Fibroblast of skin of right quadriceps (primary cell): ENCODE measurements at regions not wholly inside any gene's neighbourhood (a gene's known extent, or its start where the extent isn't known, plus 50 kb on each side); places are given as distances from the start of the nearest gene placed in this dataset.
"Not testable (repeated sequence)": the region's sequence is repeated elsewhere in the genome, so short reads cannot be mapped to it uniquely, and the experiment has no call there.

Experiments used
- DNase-seq: peaks from one replicate; pipeline ENCODE4 v3.0.0-alpha.2; 2013

DNA sequence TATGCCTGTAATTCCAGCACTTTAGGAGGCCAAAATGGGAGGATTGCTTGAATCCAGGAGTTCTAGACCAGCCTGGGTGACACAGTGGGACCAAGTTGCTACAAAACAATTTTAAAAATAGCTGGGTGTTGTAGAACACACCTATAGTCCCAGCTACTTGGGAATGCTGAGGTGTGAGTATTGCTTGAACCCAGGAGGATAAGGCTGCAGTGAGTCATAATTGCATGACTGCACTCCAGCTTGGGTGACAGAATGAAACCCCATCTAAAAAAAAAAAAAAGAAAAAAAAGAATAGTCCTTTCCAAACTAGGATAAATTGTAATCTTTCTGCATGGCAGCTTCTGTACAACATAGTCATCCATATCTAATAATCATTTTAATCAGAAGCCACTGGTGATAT is 270.1 kb upstream of the INTU start:
- DNase-seq = no peak

DNA sequence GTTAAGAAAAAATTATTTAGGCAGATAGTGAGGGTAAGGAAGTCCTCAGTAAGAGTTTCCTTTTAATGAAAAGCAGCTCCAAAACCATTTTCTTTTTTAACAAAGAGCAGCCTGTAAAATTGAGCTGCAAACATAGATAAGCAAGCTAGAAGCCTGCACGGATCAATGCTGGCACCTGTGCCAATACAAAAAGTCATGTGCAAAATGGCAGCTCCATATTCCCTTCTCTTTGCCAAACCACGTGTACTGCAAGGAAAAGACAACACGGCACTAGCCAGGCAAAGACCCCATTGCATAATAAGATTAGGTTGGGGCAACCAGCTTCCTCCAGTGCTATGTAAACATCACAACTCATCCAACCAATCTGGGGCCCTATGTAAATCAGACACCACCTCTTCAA is 268.4 kb upstream of the INTU start:
- DNase-seq = no peak

DNA sequence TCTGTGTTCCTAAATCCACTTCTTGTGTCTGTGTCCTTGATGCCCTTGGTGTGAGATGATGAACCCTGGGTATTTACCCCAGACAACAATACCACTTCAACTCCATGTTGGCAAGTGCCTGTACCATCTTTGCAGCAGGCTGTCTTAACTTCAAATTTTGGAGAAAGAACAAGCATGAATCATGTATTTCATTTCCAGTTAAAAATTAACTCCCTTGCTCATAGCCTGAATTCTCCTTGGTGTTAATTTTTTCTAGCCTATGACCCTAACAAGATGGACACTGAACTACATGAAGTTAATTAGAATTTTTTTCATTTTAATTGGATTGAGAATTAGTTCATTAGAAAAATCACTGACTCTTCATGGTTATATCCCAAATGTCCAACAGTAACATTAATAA is 267.8 kb upstream of the INTU start:
- DNase-seq = no peak

DNA sequence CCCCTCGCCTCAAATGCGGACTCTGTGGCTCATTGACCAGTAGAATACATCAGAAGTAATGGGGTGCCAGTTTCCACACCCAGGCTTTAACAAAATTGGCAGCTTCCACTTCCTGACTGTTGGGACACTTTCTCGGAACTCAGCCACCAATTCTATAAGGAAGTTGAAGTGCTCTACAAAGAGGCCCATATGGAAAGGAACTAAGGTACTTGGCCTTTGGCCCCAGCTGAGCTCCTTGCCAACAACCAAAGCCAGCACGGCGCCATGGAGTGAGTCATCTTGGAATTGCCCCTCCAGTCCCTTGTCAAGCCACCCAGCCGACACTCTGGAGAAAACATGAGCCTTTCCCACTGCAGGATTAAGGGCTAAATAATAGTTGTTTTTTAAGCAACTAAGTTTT is 262.2 kb upstream of the INTU start:
- DNase-seq = no peak

DNA sequence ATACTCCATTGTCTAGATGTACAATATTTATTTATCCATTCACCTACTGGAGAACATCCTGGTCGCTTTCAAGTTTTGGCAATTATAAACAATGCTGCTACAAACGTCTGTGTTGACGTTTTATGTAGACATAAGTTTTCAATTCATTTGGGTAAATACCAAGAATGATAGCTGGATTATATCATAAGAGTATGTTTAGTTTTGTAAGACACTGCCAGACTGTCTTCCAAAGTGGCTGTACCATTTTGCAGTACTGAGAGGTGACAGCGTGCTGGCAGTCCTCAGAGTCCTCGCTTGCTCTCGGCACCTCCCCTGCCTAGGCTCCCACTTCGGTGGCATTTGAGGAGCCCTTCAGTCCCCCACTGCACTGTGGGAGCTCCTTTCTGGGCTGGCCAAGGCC is 253.3 kb upstream of the INTU start:
- DNase-seq = no peak

DNA sequence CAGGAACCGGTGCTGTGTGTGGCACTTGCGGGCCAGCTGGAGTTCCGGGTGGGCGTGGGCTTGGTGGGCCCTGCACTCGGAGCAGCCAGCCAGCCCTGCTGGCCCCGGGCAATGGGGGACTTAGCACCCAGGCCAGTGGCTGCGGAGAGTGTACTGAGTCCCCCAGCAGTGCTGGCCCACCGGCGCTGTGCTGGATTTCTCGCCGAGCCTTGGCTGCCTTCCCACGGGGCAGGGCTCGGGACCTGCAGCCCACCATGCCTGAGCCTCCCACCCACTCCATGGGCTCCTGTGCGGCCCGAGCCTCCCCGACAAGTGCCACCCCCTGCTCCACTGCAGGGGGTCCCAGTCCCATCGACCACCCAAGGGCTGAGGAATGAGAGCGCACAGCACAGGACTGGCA is 252.8 kb upstream of the INTU start:
- not testable (repeated sequence) for DNase-seq

DNA sequence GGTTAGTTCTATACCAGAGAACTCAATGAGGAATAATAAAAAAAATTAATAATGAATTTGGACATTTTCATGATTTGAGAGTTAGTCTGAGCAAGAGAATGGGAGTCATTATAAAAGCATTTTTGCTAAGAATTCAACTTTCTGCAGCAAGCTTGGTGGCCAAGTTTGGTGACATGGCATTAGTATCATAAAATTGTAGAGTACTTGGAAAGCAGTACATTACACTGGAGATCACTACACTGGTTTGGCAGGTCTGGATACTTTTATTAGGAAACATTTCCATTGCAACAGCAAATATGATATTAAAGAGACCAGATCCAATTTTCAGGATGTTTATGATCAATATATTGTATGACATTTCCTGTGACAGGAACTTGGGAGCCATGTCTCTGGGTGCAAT is 249.1 kb upstream of the INTU start:
- DNase-seq = no peak

DNA sequence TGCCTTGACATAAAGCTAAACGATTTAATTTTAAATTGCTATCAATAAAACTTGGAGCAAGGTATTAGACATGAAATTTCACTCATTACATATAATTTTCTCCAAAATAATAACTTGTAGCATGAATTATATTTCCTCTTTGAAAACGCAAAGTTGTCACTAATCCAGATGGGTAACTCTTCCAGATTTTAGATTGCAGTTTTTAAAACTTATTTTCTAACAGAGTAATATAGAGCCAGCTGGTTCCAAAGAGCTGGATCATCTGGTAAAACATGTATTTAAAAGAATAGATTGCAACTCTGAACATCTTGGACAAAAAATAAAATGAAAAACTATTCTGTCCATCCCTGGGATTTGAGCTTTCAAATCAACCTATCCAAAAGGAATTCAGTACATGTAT is 238.2 kb upstream of the INTU start:
- no peak for DNase-seq

DNA sequence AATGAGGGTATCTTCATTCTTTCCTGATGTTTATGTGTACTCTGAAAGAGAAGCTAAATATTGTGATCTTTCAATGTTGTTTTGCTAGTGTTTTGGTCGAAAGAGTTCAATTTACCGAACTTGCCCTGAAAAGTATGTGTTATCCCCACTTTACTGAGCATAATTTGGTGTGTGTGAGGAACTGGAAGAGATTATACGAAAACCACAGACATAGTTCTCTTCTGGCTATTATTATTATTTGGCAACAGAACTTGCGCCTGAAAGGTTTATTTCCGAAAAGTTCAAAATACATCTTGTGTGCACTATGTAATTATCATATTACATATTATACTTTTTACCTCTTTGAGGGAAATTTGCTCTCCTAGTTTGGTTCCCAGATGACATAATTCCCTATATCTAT is 232.5 kb upstream of the INTU start:
- DNase-seq = peak; percentile 17

DNA sequence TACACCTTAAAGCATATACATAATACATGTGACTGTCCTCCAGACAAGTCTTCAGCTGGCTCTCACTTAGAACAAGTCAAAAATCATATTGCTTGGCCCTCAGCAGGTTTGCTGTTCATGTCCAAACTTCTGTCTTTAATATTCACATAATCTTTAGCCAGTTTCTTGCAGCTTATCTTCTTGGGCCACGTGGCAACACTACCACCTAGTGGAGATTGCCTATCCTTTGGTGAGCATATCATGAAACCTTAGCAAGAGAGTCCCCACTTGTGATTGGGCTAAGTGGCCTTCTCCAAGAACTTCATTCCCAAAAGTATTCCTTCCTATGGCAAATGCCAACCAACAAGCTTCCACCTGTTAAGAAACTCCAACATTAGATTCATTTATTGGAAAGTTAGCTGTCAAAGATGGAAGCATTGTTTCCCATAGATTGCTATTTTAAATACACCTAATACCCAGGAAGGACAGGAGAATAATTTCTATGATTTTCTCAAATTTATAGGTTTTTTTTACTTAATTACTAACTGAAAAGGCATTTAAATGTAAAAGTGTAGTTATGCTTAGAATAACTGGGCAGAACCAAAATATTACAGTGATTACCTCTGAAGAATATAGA is 231.9 kb upstream of the INTU start:
- DNase-seq = peak; percentile 83

DNA sequence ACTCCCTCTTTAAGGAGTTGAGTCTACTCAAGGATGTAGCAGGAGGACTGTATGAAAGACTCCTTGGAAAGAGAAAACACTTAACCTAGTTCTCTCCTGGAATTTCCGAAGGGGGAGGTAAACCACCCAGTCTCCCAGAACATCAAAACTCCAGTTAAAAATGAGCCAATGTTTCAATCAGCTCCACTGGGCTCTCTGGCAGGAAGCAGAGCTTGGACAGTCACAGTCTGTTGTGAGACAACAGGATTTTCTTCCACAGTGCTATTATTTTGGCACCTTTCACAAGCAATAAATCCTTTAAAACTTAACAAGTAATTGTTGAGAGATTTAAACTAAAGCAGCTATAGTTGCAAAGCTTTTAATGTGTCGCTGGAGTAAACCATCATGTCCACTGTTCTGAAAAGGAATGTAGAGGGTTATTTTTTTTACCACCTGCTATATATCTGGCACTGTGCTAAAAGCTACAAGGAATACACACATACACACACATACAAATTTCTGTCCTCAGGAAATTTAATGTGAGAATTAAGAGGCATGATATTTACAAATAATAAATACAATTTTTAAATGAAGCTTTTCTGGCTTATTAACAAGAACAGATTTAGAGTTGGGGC is 229.2 kb upstream of the INTU start:
- DNase-seq = peak; percentile 4

DNA sequence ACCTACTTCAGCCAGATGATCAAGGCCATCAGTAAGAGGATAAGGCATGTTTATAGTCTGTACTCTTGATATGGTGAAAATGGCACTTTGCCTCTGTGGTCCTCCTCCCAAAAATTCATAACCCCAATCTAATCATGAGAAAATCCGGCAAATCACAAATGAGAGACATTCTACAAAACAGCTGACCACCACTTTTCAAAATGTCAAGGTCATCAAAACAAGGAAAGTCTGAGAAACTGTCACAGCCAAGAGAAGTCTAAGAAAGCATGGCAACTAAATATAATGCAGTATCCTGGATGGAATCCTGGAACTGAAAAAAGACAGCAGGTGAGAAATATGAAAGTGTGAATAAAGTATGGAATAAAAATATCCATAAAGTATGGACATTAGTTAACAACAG is 226.6 kb upstream of the INTU start:
- no peak for DNase-seq

DNA sequence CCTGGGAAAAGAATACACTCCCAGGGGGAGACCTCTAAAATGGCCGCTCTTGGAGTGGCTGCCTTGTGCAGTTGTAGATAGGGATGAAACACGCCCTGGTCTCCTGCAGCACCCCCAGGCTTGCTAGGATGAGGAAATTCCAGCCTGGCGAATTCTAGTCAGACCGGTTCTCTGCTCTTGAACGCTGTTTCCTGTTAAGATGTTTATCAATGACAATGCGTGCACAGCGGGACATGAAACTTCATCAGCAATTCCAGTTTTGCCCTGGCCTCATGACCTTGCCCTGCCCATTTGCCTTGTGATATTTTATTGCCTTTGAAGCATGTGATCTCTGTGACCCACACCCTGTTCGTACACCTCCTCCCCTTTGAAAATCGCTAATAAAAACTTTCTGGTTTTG is 225.2 kb upstream of the INTU start:
- DNase-seq = not testable (repeated sequence)

DNA sequence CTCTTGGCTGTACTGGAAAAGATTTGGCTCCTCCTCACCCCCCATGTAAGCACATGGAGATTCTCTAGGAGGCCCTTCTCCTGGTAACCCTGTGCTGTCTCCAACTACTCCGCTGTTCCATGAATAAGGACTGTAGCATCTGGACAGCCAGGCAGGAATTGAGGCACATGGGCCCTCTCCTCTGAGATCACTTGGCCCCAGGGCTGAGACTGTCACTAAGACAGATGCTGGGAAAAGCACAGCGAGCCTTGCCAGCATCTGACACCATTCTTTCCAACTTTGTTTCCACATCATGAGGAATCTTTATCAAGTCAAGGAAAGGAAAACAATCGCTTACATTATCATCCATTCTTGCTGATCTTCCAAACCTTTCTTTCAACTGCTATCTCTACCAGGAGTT is 222.6 kb upstream of the INTU start:
- no peak for DNase-seq

DNA sequence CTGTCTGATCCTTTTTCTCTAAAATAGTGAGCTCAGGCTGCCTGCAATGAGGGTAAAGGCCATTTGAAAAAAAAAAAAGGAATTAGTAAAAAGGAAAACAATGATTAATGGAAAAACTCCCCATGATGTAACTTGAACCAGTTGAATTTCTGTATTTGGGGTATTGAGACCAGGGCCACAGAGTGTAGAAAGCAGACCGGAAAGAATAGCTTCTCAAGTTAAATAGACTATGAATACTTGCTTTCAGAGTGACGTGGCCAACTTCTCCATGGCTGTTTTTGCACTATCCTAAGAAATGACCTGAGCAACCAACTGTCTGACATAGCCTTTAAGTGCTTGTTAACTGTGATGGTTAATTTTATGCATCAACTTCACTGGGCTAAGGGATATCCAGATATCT is 222.1 kb upstream of the INTU start:
- DNase-seq = no peak

DNA sequence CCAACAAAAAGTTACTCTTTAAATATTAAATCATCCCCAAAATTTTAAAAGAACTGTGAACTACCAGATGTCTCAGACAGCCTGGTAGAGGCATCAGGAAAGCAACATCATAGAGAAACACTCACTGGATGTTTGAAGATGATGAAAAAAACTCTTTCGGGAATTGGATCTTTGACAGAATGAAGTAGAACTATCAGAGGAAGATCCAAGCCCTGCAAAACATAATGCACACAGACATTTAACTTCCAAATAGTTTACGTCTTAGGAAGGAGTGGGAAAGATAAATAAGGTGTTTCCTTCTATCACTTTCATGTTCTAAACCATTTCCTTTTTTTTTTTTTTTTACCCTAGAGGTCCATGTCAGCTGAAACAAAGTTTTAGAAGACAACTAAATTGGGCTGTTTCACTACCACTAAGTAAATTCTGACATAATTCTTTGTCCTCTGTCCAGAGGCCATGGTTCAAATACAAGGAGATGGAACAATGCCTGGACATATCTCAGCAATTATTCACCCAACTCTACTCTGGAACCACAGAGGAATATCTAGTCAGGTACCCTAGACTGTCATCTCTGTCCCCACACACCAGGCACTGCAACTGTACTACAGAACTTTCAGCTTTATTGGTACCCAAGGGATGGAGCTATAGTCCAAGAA is 217.7 kb upstream of the INTU start:
- DNase-seq = no peak

DNA sequence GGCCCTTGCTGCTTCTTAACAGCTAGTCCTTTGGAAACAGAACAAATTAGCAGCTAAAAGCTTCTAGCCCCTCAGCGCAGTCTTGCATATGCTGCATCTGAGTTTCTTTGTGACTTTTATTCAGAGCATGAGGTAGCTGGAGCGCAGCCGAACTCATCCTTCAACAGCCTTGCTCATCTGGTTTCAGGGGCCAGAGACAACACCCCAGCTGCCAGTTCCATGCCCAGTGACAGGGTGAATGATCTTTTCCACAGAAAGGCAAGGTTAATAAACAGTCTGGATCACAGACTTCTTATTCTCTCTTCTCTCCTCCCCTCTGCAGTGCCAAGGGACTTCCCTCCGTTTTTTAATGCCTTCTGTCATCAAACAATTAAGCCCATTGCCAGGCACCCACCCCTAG is 216.6 kb upstream of the INTU start:
- DNase-seq = no peak

DNA sequence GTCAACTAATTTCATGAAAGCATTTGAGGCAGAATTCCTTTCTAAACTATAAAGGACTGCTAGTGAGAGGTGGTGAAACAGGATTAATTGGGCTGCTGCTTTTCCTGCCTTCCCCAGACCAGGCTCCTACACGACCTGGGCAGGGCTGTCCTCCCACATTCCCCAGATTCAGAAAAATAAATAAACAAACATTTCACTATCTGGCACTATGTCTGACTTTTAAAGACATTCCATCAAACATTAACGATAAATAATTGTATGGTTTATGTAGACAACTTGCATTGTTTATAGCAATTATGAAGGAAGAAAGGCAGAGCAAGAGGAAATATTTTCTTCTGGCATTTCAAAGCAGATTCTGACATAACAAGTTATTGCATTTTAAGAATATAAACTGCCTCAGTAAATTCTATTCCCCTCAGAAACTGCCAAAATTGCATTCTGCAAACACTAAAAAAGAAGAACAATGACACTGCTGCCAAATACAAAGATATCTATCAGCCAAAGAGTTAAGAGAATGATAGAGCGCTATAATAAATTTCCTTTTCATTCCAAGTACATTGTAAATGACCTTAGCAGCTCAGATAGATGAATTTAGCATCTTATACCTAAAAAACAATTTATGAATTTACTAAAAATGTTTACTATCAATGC is 214.7 kb upstream of the INTU start:
- DNase-seq = no peak

DNA sequence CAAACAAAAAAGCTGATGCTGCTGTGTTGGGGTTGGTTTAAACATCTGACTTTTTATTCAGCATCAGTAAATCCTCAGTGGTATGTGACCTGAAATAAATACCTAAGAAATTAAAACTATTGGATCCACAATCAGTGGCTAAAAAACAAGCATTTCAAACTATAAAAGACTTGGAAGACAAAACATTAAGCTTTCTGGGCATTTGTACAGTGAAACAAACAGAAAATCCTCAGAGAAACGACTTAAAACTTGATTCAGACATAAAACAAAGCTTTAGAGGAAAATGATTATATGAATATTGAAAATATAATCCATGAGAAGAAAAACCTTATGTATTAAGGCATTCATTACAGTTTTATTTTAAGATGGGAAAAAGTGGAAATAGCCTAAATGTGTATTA is 213.3 kb upstream of the INTU start:
- DNase-seq = no peak

DNA sequence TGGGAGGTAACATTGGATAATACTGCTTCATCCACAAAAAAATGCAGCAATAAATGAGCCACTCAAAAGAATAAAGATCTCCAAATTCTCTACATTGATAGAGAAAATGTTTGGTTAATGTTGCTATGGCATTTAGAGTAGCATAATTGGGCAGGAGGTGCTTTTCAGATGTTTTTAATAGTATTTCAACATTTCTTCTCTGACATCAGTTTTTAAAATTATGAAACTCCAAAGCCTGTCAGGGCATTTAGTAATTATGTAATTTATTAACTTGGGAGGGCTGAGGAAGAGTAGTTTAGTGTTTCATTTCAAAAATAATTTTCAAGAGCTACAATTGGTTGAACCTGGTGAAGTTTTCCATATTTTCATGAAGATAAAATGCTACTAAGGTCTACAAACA is 211.3 kb upstream of the INTU start:
- DNase-seq = peak; percentile 4

DNA sequence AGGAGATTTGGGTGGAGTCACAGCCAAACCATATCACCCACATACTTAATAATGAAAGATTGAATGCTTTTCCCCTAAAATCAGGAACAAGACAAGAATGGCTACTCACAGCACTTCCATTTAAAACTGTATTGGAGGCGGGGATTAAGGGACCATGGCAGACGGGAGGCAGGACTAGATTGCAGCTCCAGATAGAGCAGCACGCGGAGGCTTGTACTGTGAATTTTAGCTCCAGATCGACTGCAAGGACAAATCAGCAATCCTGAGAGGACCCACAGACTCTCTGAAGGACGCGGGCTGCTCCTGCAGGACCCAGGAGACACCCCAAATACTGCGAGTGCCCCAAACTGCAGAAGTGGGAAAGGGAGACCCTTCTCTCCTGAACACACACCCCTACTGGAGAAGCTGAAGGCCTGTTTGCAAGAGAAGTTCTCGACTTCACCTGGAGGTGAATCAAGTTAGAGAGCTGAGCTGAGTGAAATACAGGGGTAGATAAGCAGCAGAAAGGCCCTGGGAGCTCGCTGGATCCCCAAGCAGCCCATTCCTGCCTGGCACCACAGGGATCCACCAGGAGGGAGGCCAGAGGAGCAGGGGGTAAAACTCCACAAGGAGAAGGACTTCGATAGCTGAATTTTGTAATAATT is 207.4 kb upstream of the INTU start:
- DNase-seq = no peak

DNA sequence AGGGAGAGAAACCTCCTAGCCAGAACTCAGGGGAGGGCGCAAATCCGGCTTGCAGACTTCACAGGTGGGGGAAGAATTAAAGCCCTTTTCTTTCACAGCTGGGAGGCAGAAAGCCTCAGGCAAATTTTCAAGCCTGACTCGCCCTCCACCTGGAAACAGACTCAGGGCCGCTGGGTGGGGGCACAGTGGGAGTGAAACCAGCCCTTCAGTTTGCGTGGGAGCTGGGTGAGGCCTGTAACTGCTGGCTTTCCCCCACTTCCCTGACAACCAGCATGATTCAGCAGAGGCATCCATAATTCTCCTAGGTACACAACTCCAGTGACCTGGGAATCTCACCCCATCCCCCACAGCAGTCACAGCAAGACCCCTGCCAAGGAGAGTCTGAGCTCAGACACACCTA is 206.9 kb upstream of the INTU start:
- no peak for DNase-seq

DNA sequence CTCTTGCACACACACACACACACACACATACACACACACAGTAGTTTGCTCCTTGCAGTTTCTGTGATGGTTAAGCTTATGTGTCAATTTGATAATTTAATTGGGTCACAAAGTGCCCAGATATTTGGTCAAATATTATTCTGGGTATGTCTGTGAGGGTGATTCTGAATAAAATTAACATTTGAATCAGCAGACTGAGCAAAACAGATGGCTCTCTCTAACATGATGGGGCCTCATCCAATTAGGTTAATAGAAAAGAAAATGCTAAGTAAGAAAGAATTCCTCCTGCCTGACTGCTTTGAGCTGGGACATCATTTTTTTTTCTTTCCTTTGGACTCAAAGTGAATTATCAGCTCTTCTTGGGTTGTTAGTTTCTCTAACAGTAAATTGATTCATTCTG is 191.2 kb upstream of the INTU start:
- no peak for DNase-seq

DNA sequence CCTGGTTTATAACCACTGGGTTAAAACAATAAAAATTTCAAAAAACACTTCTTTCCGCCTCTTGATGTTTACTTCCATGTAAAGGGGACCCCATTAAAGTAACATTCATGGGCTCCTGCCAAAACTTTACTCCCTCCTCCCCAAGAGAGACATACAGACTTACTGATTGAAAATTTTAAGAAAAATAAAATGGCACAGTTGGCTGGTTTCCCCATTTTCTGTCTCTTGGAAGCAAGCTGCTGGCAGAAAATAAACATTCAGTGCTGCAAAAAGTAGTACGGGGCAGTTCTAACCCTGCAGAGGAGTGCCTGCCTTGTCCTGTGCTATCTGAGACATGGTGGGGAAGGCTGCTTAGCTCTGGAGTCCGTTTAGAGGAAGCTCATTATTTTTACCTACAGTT is 187.3 kb upstream of the INTU start:
- no peak for DNase-seq
